ENCODE measurements at regions not wholly inside any gene's neighbourhood (a gene's known extent, or its start where the extent isn't known, plus 50 kb on each side); places are given as distances from the start of the nearest gene placed in this dataset.

- H3K4me3 ChIP-seq (ENCODE audit: insufficient read depth, low read depth, low read length, poor library complexity, severe bottlenecking), result no peak overlapping the region
- no peaks in the 10 kb centered on the region for H3K9me3 ChIP-seq (ENCODE audit: control insufficient read depth, low read length)
- H3K27me3 ChIP-seq (replicated peaks; ENCODE audit: control insufficient read depth, insufficient read depth, low read length, poor library complexity, severe bottlenecking), result no peaks in the 10 kb centered on the region
- H3K27ac ChIP-seq (ENCODE audit: insufficient read depth, low read length, poor library complexity, severe bottlenecking), result no peak overlapping the region
- DNase-seq, result no peak
- no peaks in the 10 kb centered on the region for H3K36me3 ChIP-seq (ENCODE audit: control insufficient read depth, insufficient read depth, low read length)
- H3K4me1 ChIP-seq (ENCODE audit: control insufficient read depth, insufficient read depth, low read length, poor library complexity, severe bottlenecking), result no peaks in the 10 kb centered on the region
These were observed 70.3 kb upstream of the ZFR start for GRCh38 chr5:32514806-32515205.

GRCh38 chr5:32512926-32513325 lies 68.4 kb upstream of the ZFR start:
- DNase-seq, result no peak
- H3K4me1 ChIP-seq (ENCODE audit: control insufficient read depth, insufficient read depth, low read length, poor library complexity, severe bottlenecking), result no peaks in the 10 kb centered on the region

GRCh38 chr5:32511776-32512374 lies 67.3 kb upstream of the ZFR start:
- no peak for DNase-seq

More at GRCh38 chr5:32512926-32513325, 68.4 kb upstream of the ZFR start:
- Histone ChIP-seq H3K4me3 (ENCODE audit: insufficient read depth, low read depth, low read length, poor library complexity, severe bottlenecking) (no peak overlapping the region), H3K36me3 (ENCODE audit: control insufficient read depth, insufficient read depth, low read length) (no peaks in the 10 kb centered on the region), H3K27me3 (replicated peaks; ENCODE audit: control insufficient read depth, insufficient read depth, low read length, poor library complexity, severe bottlenecking) (no peaks in the 10 kb centered on the region), H3K27ac (ENCODE audit: insufficient read depth, low read length, poor library complexity, severe bottlenecking) (no peak overlapping the region), H3K9me3 (ENCODE audit: control insufficient read depth, low read length) (no peaks in the 10 kb centered on the region)

GRCh38 chr5:32510860-32511259 lies 66.3 kb upstream of the ZFR start:
- Histone ChIP-seq H3K27ac (ENCODE audit: insufficient read depth, low read length, poor library complexity, severe bottlenecking) (no peak overlapping the region), H3K27me3 (replicated peaks; ENCODE audit: control insufficient read depth, insufficient read depth, low read length, poor library complexity, severe bottlenecking) (no peaks in the 10 kb centered on the region), H3K36me3 (ENCODE audit: control insufficient read depth, insufficient read depth, low read length) (no peaks in the 10 kb centered on the region), H3K4me3 (ENCODE audit: insufficient read depth, low read depth, low read length, poor library complexity, severe bottlenecking) (no peak overlapping the region), H3K4me1 (ENCODE audit: control insufficient read depth, insufficient read depth, low read length, poor library complexity, severe bottlenecking) (no peaks in the 10 kb centered on the region), H3K9me3 (ENCODE audit: control insufficient read depth, low read length) (no peaks in the 10 kb centered on the region)
- DNase-seq, result no peak

More at GRCh38 chr5:32511776-32512374, 67.3 kb upstream of the ZFR start:
- H3K36me3 ChIP-seq (ENCODE audit: control insufficient read depth, insufficient read depth, low read length), result no peaks in the 10 kb centered on the region
- no peaks in the 10 kb centered on the region for H3K27me3 ChIP-seq (replicated peaks; ENCODE audit: control insufficient read depth, insufficient read depth, low read length, poor library complexity, severe bottlenecking)
- H3K27ac ChIP-seq (ENCODE audit: insufficient read depth, low read length, poor library complexity, severe bottlenecking), result no peak overlapping the region
- no peaks in the 10 kb centered on the region for H3K4me1 ChIP-seq (ENCODE audit: control insufficient read depth, insufficient read depth, low read length, poor library complexity, severe bottlenecking)
- no peak overlapping the region for H3K4me3 ChIP-seq (ENCODE audit: insufficient read depth, low read depth, low read length, poor library complexity, severe bottlenecking)
- no peaks in the 10 kb centered on the region for H3K9me3 ChIP-seq (ENCODE audit: control insufficient read depth, low read length)

- no peaks in the 10 kb centered on the region for H3K27me3 ChIP-seq (replicated peaks; ENCODE audit: control insufficient read depth, insufficient read depth, low read length, poor library complexity, severe bottlenecking)
- peaks cover 9% of the 10 kb centered on the region for H3K4me1 ChIP-seq (ENCODE audit: control insufficient read depth, insufficient read depth, low read length, poor library complexity, severe bottlenecking)
- H3K36me3 ChIP-seq (ENCODE audit: control insufficient read depth, insufficient read depth, low read length), result no peaks in the 10 kb centered on the region
- no peaks in the 10 kb centered on the region for H3K9me3 ChIP-seq (ENCODE audit: control insufficient read depth, low read length)
- DNase-seq, result no peak
- H3K27ac ChIP-seq (ENCODE audit: insufficient read depth, low read length, poor library complexity, severe bottlenecking), result no peak overlapping the region
- no peak overlapping the region for H3K4me3 ChIP-seq (ENCODE audit: insufficient read depth, low read depth, low read length, poor library complexity, severe bottlenecking)
These were observed 64.6 kb upstream of the ZFR start for GRCh38 chr5:32508806-32509805.

GRCh38 chr5:32507738-32508434 lies 63.3 kb upstream of the ZFR start:
- Histone ChIP-seq H3K9me3 (ENCODE audit: control insufficient read depth, low read length) (no peaks in the 10 kb centered on the region), H3K4me3 (ENCODE audit: insufficient read depth, low read depth, low read length, poor library complexity, severe bottlenecking) (no peak overlapping the region), H3K36me3 (ENCODE audit: control insufficient read depth, insufficient read depth, low read length) (no peaks in the 10 kb centered on the region), H3K27me3 (replicated peaks; ENCODE audit: control insufficient read depth, insufficient read depth, low read length, poor library complexity, severe bottlenecking) (no peaks in the 10 kb centered on the region), H3K27ac (ENCODE audit: insufficient read depth, low read length, poor library complexity, severe bottlenecking) (no peak overlapping the region), H3K4me1 (ENCODE audit: control insufficient read depth, insufficient read depth, low read length, poor library complexity, severe bottlenecking) (peaks cover 9% of the 10 kb centered on the region)
- no peak for DNase-seq

GRCh38 chr5:32506799-32507198 lies 62.3 kb upstream of the ZFR start:
- Histone ChIP-seq H3K4me1 (ENCODE audit: control insufficient read depth, insufficient read depth, low read length, poor library complexity, severe bottlenecking) (peaks cover 9% of the 10 kb centered on the region), H3K36me3 (ENCODE audit: control insufficient read depth, insufficient read depth, low read length) (no peaks in the 10 kb centered on the region), H3K27me3 (replicated peaks; ENCODE audit: control insufficient read depth, insufficient read depth, low read length, poor library complexity, severe bottlenecking) (no peaks in the 10 kb centered on the region), H3K9me3 (ENCODE audit: control insufficient read depth, low read length) (no peaks in the 10 kb centered on the region), H3K27ac (ENCODE audit: insufficient read depth, low read length, poor library complexity, severe bottlenecking) (no peak overlapping the region), H3K4me3 (ENCODE audit: insufficient read depth, low read depth, low read length, poor library complexity, severe bottlenecking) (no peak overlapping the region)
- DNase-seq, result no peak

GRCh38 chr5:32506201-32506661 lies 61.7 kb upstream of the ZFR start:
- Histone ChIP-seq H3K27me3 (replicated peaks; ENCODE audit: control insufficient read depth, insufficient read depth, low read length, poor library complexity, severe bottlenecking) (no peaks in the 10 kb centered on the region), H3K4me1 (ENCODE audit: control insufficient read depth, insufficient read depth, low read length, poor library complexity, severe bottlenecking) (peaks cover 9% of the 10 kb centered on the region), H3K9me3 (ENCODE audit: control insufficient read depth, low read length) (no peaks in the 10 kb centered on the region), H3K36me3 (ENCODE audit: control insufficient read depth, insufficient read depth, low read length) (no peaks in the 10 kb centered on the region), H3K27ac (ENCODE audit: insufficient read depth, low read length, poor library complexity, severe bottlenecking) (no peak overlapping the region), H3K4me3 (ENCODE audit: insufficient read depth, low read depth, low read length, poor library complexity, severe bottlenecking) (no peak overlapping the region)
- DNase-seq, result no peak

- H3K9me3 ChIP-seq (ENCODE audit: control insufficient read depth, low read length), result no peaks in the 10 kb centered on the region
- H3K4me1 ChIP-seq (ENCODE audit: control insufficient read depth, insufficient read depth, low read length, poor library complexity, severe bottlenecking), result peaks cover 9% of the 10 kb centered on the region
- H3K4me3 ChIP-seq (ENCODE audit: insufficient read depth, low read depth, low read length, poor library complexity, severe bottlenecking), result no peak overlapping the region
- no peak overlapping the region for H3K27ac ChIP-seq (ENCODE audit: insufficient read depth, low read length, poor library complexity, severe bottlenecking)
- DNase-seq, result no peak
- no peaks in the 10 kb centered on the region for H3K27me3 ChIP-seq (replicated peaks; ENCODE audit: control insufficient read depth, insufficient read depth, low read length, poor library complexity, severe bottlenecking)
- H3K36me3 ChIP-seq (ENCODE audit: control insufficient read depth, insufficient read depth, low read length), result no peaks in the 10 kb centered on the region
These were observed 61.2 kb upstream of the ZFR start for GRCh38 chr5:32505756-32506155.

Data from effector memory CD4-positive, alpha-beta T cell (primary cell).